Trophoblast cell (in vitro differentiated cells and primary cell): ENCODE measurements at regions not wholly inside any gene's neighbourhood (a gene's known extent, or its start where the extent isn't known, plus 50 kb on each side); places are given as distances from the start of the nearest gene placed in this dataset.

Source experiments
- DNase-seq, 2 donors: peaks; one replicate each; pipeline ENCODE4 v3.0.0-alpha.2; 2016
- H2AFZ ChIP-seq: 2 replicates; pipeline ENCODE4 v1.6.1; 2013; ENCODE audit warnings: low read length, moderate library complexity, mild to moderate bottlenecking; ENCODE audit not compliant: insufficient read depth, poor library complexity
- H2AK5ac ChIP-seq: 2 replicates; pipeline ENCODE4 v1.6.1; 2013; ENCODE audit warnings: mild to moderate bottlenecking, low read length
- H2BK120ac ChIP-seq: 2 replicates; pipeline ENCODE4 v1.6.1; 2013; ENCODE audit warnings: low read length, mild to moderate bottlenecking, moderate library complexity; ENCODE audit not compliant: insufficient read depth, poor library complexity
- H2BK12ac ChIP-seq: 2 replicates; pipeline ENCODE4 v1.6.1; 2013; ENCODE audit warnings: mild to moderate bottlenecking, low read length, moderate library complexity
- H2BK5ac ChIP-seq: 2 replicates; pipeline ENCODE4 v1.6.1; 2013; ENCODE audit warnings: low read length, low read depth, moderate library complexity, mild to moderate bottlenecking; ENCODE audit not compliant: poor library complexity
- H3K14ac ChIP-seq: 2 replicates; pipeline ENCODE4 v1.6.1; 2013; ENCODE audit warnings: mild to moderate bottlenecking, low read length
- H3K18ac ChIP-seq: 2 replicates; pipeline ENCODE4 v1.6.1; 2013; ENCODE audit warnings: mild to moderate bottlenecking, low read length
- H3K23ac ChIP-seq: 2 replicates; pipeline ENCODE4 v1.6.1; 2013; ENCODE audit warnings: low read length
- H3K27ac ChIP-seq: 2 replicates; pipeline ENCODE4 v1.5.1; 2013; ENCODE audit warnings: low read depth, mild to moderate bottlenecking, inconsistent platforms, low read length, moderate library complexity
- H3K27me3 ChIP-seq: 2 replicates; pipeline ENCODE4 v1.6.1; 2013; ENCODE audit warnings: inconsistent platforms, mild to moderate bottlenecking, low read length, moderate library complexity; ENCODE audit not compliant: insufficient read depth
- H3K36me3 ChIP-seq, 2 experiments: 1 replicate in 1 of 2; 2 replicates in 1 of 2; pipeline ENCODE4 v1.6.1; 2013; ENCODE audit warnings: low read length in 2 of 2, mild to moderate bottlenecking in 2 of 2, moderate library complexity in 1 of 2; ENCODE audit not compliant: insufficient read depth in 2 of 2, control insufficient read depth in 1 of 2
- H3K4ac ChIP-seq: 2 replicates; pipeline ENCODE4 v1.6.1; 2013; ENCODE audit warnings: low read depth, mild to moderate bottlenecking, low read length, moderate library complexity
- H3K4me1 ChIP-seq, 2 experiments: 1 replicate in 1 of 2; 2 replicates in 1 of 2; pipeline ENCODE4 v1.6.1; 2013; ENCODE audit warnings: low read length in 2 of 2, mild to moderate bottlenecking in 2 of 2, moderate library complexity in 1 of 2; ENCODE audit not compliant: insufficient read depth in 2 of 2, control insufficient read depth in 1 of 2
- H3K4me2 ChIP-seq: 2 replicates; pipeline ENCODE4 v1.6.1; 2013; ENCODE audit warnings: inconsistent platforms, mild to moderate bottlenecking, low read length, moderate library complexity
- H3K4me3 ChIP-seq: 2 replicates; pipeline ENCODE4 v1.5.1; 2013; ENCODE audit warnings: mild to moderate bottlenecking, low read depth, low read length, inconsistent platforms
- H3K79me1 ChIP-seq: one replicate; pipeline ENCODE4 v1.6.1; 2013; ENCODE audit warnings: low read length
- H3K79me2 ChIP-seq: 2 replicates; pipeline ENCODE4 v1.6.1; 2013; ENCODE audit warnings: low read length, mild to moderate bottlenecking; ENCODE audit not compliant: control insufficient read depth, insufficient read depth, poor library complexity
- H3K9ac ChIP-seq: 2 replicates; pipeline ENCODE4 v1.6.1; 2013; ENCODE audit warnings: mild to moderate bottlenecking, low read length
- H3K9me3 ChIP-seq: 2 replicates; pipeline ENCODE4 v1.6.1; 2013; ENCODE audit warnings: low read depth, mild to moderate bottlenecking, control low read depth, inconsistent platforms, low read length; ENCODE audit not compliant: insufficient read depth
- H4K12ac ChIP-seq: 2 replicates; pipeline ENCODE4 v1.6.1; 2013; ENCODE audit warnings: low read depth, mild to moderate bottlenecking, low read length, moderate library complexity
- H4K8ac ChIP-seq: 2 replicates; pipeline ENCODE4 v1.6.1; 2013; ENCODE audit warnings: low read depth, mild to moderate bottlenecking, low read length, moderate library complexity
- H4K91ac ChIP-seq: one replicate; pipeline ENCODE4 v1.6.1; 2013; ENCODE audit warnings: low read depth, mild to moderate bottlenecking, low read length, moderate library complexity
- WGBS: extraction: QIAGEN DNeasy Blood & Tissue Kit; methylation state at CpG from one replicate; pipeline ENCODE4 v1.1.7; 2013; ENCODE audit warnings: missing lambda C conversion rate; ENCODE audit not compliant: insufficient read length, insufficient coverage; ENCODE audit errors: extremely low coverage; 5-methylcytosine and 5-hydroxymethylcytosine counted together

- H2AK5ac ChIP-seq: no peak overlapping the region
- no peak overlapping the region for H4K12ac ChIP-seq
- H4K8ac ChIP-seq: no peak overlapping the region
- H2BK120ac ChIP-seq: peak overlapping the region; percentile 68
- H3K36me3 ChIP-seq: no peaks in the 10 kb centered on the region
- H3K4me2 ChIP-seq: no peak overlapping the region
- no peak for DNase-seq
- H2AFZ ChIP-seq: no peak overlapping the region
- no peaks in the 10 kb centered on the region for H3K9me3 ChIP-seq
- H3K4me3 ChIP-seq: no peak overlapping the region
- peak overlapping the region; percentile 13 for H2BK12ac ChIP-seq
- no peaks in the 10 kb centered on the region for H3K4me1 ChIP-seq
- no peak overlapping the region for H3K4ac ChIP-seq
- H3K23ac ChIP-seq: no peak overlapping the region
- H3K18ac ChIP-seq: no peak overlapping the region
- no CpG with 5 or more reads among the region's 4 CpGs for WGBS
- H3K79me1 ChIP-seq: peaks cover 3% of the 10 kb centered on the region
- H3K79me2 ChIP-seq: no peaks in the 10 kb centered on the region
- H2BK5ac ChIP-seq: peak overlapping the region; percentile 46
- no peak overlapping the region for H3K14ac ChIP-seq
- H3K9ac ChIP-seq: no peak overlapping the region
- H4K91ac ChIP-seq: peak overlapping the region; percentile 51
- no peaks in the 10 kb centered on the region for H3K27me3 ChIP-seq
- peak overlapping the region; percentile 95 for H3K27ac ChIP-seq
These were observed 95.7 kb upstream of the FRMPD4 start for GRCh38 chrX:12042615-12043014.

DNA sequence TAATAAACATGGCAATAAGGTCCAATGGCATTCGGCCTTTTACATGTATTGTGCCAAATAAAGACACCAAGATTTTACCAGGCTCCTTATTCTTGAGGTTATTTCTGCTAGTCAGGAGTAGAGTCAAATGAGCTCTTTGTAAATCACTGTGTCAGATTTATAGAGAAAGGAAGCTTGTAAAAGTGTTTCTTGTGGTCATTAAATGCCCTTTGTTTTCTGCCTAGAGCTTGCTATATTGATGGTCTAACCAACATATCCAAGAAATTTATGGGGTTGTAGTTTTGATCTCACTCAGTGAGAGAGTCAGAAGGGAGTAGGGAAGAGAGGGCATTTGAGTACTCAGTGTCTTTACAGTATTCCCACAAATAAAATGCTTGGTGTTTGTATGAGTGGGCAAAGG is 86.2 kb upstream of the FRMPD4 start:
- Histone ChIP-seq H2BK5ac (no peak overlapping the region), H3K9me3 (no peaks in the 10 kb centered on the region), H4K91ac (no peak overlapping the region), H3K36me3 (no peaks in the 10 kb centered on the region), H4K8ac (no peak overlapping the region), H3K23ac (no peak overlapping the region), H3K4me3 (no peak overlapping the region), H3K18ac (no peak overlapping the region), H2BK12ac (no peak overlapping the region), H4K12ac (no peak overlapping the region), H3K27ac (no peak overlapping the region), H3K79me2 (no peaks in the 10 kb centered on the region), H2AFZ (no peak overlapping the region), H2AK5ac (no peak overlapping the region), H2BK120ac (no peak overlapping the region), H3K14ac (no peak overlapping the region), H3K9ac (no peak overlapping the region), H3K79me1 (peaks cover 1% of the 10 kb centered on the region), H3K4ac (no peak overlapping the region), H3K4me2 (no peak overlapping the region), H3K4me1 (no peaks in the 10 kb centered on the region), H3K27me3 (no peaks in the 10 kb centered on the region)
- no peak for DNase-seq
- WGBS: no CpG with 5 or more reads among the region's 1 CpG

DNA sequence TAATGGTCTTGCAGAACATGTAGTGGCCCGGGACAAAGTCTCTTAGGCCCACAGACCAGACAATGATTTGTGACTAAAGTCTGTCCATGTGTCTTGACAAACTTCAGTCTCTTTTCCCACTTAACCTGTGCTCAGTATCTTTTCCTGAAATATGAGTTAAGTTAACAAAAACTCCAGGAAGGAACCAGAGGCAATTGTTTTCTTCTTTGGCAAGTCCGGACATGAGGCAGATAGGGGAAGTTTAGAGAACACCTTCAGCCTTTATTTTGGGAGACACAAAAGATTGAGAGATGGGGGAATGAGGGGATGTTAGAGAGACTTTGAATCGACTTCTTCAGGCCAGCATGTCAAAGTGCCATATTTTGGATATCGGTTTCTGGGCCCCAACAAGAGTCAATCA is 80.2 kb upstream of the FRMPD4 start:
- no peaks in the 10 kb centered on the region for H3K9me3 ChIP-seq
- no peak for DNase-seq
- H3K79me2 ChIP-seq: no peaks in the 10 kb centered on the region
- no peak overlapping the region for H3K4me3 ChIP-seq
- H3K4me1 ChIP-seq: no peaks in the 10 kb centered on the region
- H3K23ac ChIP-seq: no peak overlapping the region
- H3K4ac ChIP-seq: no peak overlapping the region
- H3K9ac ChIP-seq: no peak overlapping the region
- no peak overlapping the region for H4K8ac ChIP-seq
- H2AK5ac ChIP-seq: no peak overlapping the region
- no peak overlapping the region for H2BK5ac ChIP-seq
- no peak overlapping the region for H3K4me2 ChIP-seq
- no peak overlapping the region for H2BK12ac ChIP-seq
- H4K12ac ChIP-seq: no peak overlapping the region
- H3K79me1 ChIP-seq: peaks cover 1% of the 10 kb centered on the region
- no peak overlapping the region for H2BK120ac ChIP-seq
- WGBS: no CpG with 5 or more reads among the region's 4 CpGs
- no peak overlapping the region for H2AFZ ChIP-seq
- H3K27me3 ChIP-seq: no peaks in the 10 kb centered on the region
- no peak overlapping the region for H3K18ac ChIP-seq
- H4K91ac ChIP-seq: no peak overlapping the region
- no peak overlapping the region for H3K14ac ChIP-seq
- no peaks in the 10 kb centered on the region for H3K36me3 ChIP-seq
- no peak overlapping the region for H3K27ac ChIP-seq

DNA sequence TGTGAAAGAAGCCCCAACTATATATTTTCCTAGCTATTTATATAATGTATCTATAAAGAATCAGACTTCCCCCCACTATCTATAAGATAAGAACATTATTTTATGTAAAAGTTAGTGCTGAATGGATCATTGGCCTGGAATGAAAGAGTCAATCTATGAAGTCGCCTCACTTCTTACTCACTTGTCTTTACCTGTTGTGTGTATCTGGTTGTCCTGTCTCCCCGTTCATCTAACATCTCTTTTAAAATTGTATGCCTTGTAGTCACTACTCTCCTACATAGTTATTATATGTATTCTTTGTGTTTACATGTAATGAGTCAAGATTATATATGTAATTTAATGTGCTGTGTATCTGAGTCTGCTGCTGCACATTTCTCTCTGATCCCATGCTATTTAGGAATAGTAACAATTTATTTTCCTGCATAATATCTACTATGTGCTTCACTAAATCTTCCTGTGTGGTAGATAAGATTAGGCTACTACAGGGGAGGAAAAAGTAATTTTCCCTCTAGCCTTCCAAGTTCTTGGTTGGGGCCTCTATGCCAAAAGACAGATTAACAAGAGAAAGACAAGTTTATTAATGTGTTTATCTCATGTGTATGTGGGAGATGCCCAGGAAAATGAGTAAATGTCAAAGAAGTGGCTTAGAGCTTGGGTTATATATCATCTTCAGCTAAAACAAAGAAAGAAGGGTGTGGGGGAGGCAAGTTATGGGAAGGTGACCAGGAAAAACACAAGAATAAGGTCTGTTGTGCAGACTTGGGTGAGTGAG is 77.6 kb upstream of the FRMPD4 start:
- DNase-seq: no peak
- Histone ChIP-seq H3K4ac (no peak overlapping the region), H3K79me1 (no peaks in the 10 kb centered on the region), H4K12ac (no peak overlapping the region), H4K91ac (no peak overlapping the region), H2BK12ac (no peak overlapping the region), H3K18ac (no peak overlapping the region), H3K27me3 (no peaks in the 10 kb centered on the region), H3K23ac (no peak overlapping the region), H3K27ac (no peak overlapping the region), H2AK5ac (no peak overlapping the region), H3K4me2 (no peak overlapping the region), H2BK120ac (no peak overlapping the region), H3K14ac (no peak overlapping the region), H3K9ac (no peak overlapping the region), H4K8ac (no peak overlapping the region), H3K4me3 (no peak overlapping the region), H3K79me2 (no peaks in the 10 kb centered on the region), H3K9me3 (no peaks in the 10 kb centered on the region), H2AFZ (no peak overlapping the region), H3K36me3 (no peaks in the 10 kb centered on the region), H2BK5ac (no peak overlapping the region), H3K4me1 (no peaks in the 10 kb centered on the region)
- no CpG with 5 or more reads among the region's 2 CpGs for WGBS
